ENCODE measurements at regions not wholly inside any gene's neighbourhood (a gene's known extent, or its start where the extent isn't known, plus 50 kb on each side); places are given as distances from the start of the nearest gene placed in this dataset.

- no peak for DNase-seq
Measured at GRCh38 chr5:68489556-68489955, 274.0 kb downstream of the PIK3R1 start.

DNA sequence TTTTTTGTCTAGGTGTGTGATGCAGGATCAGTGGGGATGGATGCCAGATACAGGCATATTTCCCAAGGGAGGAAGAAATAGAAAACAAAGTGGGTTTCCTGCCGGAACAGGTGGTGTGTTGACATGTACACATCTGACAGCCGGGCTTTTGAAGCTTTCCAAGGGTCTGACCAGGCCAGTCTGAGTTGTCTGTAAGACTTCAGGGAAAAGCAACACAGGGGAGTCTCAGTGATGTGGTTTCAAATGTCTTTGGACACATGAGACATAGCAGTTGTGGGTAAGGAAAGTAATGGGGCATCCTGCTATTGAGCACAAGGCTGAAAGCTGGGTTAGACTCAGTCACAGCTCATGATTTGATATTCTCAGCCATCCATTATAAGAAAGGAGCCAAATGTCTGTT, 274.9 kb downstream of the PIK3R1 start:
- no peak for DNase-seq

DNA sequence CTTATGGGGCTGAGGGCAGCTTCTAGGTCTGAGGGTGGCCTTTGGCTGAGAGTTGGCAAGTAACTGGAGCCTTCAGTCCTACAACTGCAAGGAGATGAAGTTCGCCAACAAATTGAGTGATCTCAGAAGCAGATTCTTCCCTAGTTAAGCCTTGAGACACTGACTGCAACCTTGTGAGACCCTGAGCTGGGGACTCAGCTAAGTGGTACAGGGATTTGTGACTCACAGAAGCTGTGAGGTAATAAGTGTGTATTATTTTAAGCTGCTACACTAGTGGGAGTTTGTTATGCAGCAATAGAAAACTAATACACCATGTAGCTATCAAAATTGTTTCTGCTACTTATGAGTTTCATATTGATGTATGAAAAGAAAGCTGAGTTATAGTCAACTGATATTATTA, 279.2 kb downstream of the PIK3R1 start:
- DNase-seq = no peak

DNA sequence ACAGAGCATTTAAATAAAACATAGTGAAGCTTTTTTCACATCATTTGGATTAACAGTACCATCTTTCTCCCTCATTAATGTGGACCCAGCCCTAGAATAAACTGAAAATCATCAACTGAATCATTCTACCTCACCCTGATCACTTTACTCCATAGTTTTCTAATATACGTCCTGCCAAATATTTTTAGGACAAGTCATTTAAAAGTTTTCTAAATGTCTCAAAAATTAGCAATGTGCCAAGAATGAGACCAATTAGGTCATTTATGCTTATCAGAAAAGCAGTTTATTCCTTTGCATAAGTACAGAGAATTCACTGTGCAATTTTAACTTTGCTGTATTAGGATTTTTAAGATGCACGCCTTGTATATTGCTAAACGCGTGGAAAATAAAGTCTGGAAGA, 284.4 kb downstream of the PIK3R1 start:
- DNase-seq = no peak

- DNase-seq = no peak
Measured at GRCh38 chr5:68500813-68501212, 285.3 kb downstream of the PIK3R1 start.

- no peak for DNase-seq
Measured at GRCh38 chr5:68502531-68502930, 287.0 kb downstream of the PIK3R1 start.

DNA sequence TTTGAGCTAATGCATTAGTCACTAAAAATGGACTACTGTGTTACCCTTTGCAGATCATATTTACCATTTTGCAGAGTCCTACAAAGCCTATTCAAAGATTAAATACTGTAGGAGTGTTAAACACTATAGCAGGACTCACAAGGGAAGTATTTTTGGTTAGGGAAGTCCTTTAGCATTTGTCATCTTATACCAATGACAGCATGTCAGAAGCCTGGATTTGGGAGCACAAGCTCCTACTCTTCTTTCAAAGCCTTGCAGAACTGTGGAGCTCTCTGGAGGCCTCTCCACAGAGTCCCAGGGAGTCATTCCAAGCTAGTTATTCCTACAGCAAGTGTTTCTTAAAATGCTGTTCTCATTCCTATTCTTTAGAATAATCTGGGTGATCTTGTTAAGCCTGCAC, 288.8 kb downstream of the PIK3R1 start:
- DNase-seq = no peak

GRCh38 chr5:68505917-68506860, 290.6 kb downstream of the PIK3R1 start:
- no peak for DNase-seq

DNA sequence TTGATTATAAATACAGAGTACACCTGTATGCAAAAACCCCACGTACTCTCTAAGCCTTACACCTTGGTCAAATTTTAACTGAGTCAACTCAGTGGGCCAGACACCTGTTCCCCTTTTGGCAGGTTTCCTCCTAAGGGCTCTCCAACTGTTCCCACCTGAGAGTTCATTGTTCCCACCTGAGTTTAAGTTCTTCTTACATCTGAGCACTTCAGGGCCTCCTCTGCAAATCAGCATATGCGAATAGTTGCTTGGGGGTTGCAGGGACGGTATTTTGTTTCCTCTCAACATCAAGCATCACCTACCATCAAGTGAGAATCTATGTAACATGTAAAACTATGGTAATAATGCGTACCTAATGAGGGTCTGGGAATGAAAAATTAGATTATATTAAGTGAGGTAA, 300.0 kb downstream of the PIK3R1 start:
- no peak for DNase-seq

DNA sequence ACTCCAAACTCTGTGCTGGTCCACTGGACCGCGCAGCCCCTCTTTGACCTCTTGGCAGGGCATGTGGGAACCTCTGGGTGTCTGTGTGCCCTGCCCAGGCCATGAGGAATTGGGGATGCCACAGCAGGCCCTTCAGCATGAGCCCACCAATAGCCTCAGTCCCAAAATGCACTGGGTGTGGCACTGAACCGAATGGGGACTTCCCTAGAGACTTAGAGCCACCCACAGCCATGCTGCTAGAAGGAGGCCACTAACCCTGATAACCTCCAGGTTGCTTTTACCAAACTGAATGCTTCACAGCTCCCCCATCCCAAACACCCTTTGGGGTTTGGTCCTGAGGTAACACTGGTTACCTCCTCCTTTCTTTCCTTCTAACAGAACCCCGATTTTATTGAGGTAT, 302.7 kb downstream of the PIK3R1 start:
- no peak for DNase-seq

DNA sequence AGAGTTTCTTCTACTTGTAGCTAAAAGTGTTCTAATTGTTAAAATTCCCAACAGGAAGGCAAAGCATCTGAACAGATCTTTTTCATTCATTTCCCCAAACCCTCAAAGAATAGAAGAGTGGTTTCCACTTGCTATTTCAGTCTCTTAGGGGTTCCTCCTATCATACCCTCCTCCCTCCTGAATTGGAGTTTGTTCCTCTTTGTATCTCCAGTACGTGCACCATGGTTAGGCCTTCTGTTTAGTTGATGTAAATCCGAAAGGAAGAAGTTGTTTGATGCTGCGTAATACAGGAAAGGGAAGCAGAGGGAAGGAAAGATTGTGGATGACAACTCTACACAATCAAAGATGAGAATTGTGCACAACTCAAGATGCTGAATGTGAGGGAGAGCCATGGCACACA, 303.6 kb downstream of the PIK3R1 start:
- no peak for DNase-seq

DNA sequence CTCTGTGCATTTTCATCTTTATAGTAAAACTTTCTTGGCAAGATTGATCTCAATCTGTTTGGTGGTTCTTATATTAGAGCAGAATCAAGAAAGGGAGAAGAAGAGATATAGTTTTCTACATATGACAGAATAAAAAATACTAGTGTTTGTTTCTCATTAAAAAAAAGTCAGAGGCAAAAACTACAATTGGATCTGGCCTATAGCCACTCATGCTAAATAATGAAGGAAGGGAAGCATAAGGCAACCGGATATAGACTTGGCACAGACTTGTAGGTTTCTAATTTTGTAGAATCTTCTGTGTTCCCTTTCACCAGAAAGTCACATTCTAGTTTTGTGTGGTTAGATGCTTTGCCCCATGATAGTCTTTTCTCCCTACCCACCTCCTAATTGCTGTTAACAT, 306.2 kb downstream of the PIK3R1 start:
- DNase-seq = no peak

DNA sequence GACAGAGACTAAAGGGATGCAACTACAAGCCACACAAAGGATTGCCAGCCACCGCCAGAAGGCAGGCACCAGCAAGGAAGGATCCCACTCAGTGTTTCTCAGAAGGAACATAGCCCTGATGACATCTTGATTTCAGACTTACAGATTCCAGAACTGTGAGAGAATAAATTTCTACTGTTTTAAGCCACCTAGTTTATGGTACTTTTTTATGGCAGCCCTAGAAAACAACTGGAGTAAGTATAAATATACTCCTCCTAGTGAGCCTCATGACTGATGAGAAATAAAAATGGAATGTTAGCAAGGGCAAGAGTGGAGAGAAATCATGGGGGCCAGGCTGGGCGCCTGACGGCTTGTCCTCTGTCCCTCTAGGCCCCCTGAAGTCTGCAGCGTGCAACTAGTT, 307.3 kb downstream of the PIK3R1 start:
- DNase-seq = no peak

DNA sequence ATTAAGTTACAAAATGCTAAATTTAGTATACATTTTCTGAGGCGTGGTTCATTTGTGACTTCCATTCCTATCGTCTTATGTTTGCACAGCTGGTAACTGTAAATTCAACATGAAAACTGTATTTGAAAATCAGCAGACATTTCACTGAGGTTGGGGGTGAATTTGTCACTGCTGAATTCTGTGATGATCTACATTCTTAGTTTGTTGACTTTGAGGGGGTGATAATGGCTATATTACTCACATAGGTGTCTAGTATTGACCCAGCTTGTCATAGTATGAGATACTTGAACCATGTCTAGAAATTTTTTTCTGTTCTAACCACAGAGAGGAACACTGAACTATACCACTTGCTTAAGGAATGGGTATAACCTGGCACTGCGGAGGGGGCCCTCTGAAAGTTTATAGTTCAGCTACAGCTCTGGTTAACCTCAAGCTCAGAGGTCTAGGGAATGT, 313.3 kb downstream of the PIK3R1 start:
- no peak for DNase-seq

DNA sequence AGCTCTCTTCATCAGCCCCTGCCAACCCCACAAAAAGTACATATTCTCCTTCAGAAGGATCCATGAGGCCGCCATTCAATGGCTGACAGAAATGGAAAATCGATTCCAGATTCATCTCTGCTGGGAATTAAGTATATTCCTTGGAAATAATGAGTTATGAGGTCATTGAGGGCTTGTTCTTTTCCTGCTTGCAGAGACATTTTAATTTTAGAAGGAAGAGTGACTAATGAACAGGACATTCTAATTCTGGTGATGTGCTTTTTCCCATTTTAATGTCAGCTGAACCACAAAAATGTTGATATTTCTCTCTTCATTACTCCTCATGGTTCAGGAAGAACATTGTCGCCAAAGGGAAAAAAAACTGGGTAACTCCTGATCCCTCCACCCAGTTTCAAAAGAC, 314.0 kb downstream of the PIK3R1 start:
- no peak for DNase-seq

GRCh38 chr5:68531970-68532369, 316.4 kb downstream of the PIK3R1 start:
- DNase-seq = no peak

- DNase-seq = no peak
Measured at GRCh38 chr5:68533051-68533450, 317.5 kb downstream of the PIK3R1 start.

DNA sequence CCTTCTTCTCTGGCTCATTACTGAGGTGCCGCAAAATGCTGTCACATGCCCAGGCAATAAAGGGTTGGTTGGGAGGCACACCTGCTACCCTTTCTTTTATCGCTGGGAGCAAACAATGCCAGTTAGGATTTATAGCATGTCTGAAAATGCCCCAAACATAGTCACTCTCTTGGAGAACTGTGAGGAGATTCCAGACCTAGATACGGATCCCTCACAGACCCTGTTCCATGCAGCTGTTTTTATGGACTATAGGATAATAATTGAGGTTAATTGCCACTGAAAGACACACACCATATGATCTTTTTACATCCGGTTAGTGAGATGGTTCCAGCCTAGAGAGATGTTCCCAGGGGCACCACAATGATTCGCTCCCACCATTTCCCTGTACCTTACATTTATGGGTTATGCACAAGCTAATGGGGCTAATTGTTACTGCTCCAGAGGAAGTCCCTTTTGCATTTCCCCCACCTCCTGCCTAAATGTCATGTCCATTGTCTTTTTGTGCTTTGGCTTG, 318.1 kb downstream of the PIK3R1 start:
- DNase-seq = no peak

GRCh38 chr5:68534131-68534940, 318.8 kb downstream of the PIK3R1 start:
- no peak for DNase-seq

DNA sequence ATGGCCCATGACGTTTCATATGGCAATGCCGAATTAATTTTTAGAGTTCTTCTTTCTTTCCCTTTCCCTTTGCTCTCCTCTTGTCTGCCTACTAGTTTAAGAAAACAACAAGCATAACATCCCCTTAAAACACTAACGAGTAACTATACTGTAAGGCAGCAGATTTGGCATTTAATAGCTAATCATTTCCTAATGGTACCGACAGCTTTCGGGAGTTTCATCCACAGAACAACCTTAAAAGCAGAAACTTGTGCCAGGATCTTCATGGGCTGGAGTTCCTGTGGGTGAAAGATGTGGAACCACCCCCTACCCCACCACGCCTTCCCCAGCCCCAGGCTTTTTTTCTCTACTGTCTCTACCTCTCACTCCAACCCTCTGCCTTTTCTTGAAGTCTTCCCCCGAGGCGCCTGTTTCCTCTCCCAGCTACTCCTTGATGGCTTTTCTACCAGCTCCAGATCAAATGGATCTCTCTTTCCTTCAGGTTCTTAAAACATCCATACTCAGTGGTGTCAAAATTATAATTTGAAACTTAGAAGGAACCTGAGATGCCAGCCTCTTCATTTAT, 319.5 kb downstream of the PIK3R1 start:
- no peak for DNase-seq

GRCh38 chr5:68538814-68539420, 323.4 kb downstream of the PIK3R1 start:
- DNase-seq = no peak

- no peak for DNase-seq
Measured at GRCh38 chr5:68540798-68541590, 325.4 kb downstream of the PIK3R1 start.

Data from CD4-positive, alpha-beta T cell treated with Interleukin-10 for 1 hour (primary cell).